ENCODE measurements at regions not wholly inside any gene's neighbourhood (a gene's known extent, or its start where the extent isn't known, plus 50 kb on each side); places are given as distances from the start of the nearest gene placed in this dataset.

GRCh38 chr1:82343381-82343780, 542.6 kb downstream of the ADGRL2 start:
- H3K9me3 Mint-ChIP-seq: peaks cover 0 to 12% (median 7%) of the 10 kb centered on the region in 3 donors
- no peak for DNase-seq
- Histone ChIP-seq H3K36me3 (ENCODE audit: control insufficient read depth in 2 of 2, extremely low read depth in 1 of 2, insufficient read depth in 1 of 2, low read length in 1 of 2) (no peaks in the 10 kb centered on the region), H3K4me1 (ENCODE audit: control insufficient read depth in 1 of 2, extremely low read depth in 1 of 2, insufficient read depth in 2 of 2, low read length in 2 of 2) (no peaks in the 10 kb centered on the region), H3K4me3 (ENCODE audit: control insufficient read depth in 1 of 2, extremely low read depth in 1 of 2, low read length in 1 of 2) (no peak overlapping the region), H3K27me3 (replicated peaks in 1 of 2; ENCODE audit: control insufficient read depth in 2 of 2, extremely low read depth in 1 of 2, insufficient read depth in 2 of 2, low read length in 1 of 2) (no peaks in the 10 kb centered on the region), H3K27ac (ENCODE audit: low read length) (no peak overlapping the region), H3K9me3 (no peaks in the 10 kb centered on the region)
- no peaks in the 10 kb centered on the region for H3K4me1 Mint-ChIP-seq
- ChIA-PET POLR2A (no interaction called here), CTCF (no interaction called here)
- WGBS (ENCODE audit: insufficient coverage): 60% methylated on average over 1 of the region's 2 CpGs
- H3K36me3 Mint-ChIP-seq: no peaks in the 10 kb centered on the region
- no peak for ATAC-seq (replicated peaks in 1 of 4)
- H3K27ac Mint-ChIP-seq: no peak overlapping the region
- H3K4me3 Mint-ChIP-seq: no peak overlapping the region
- no peaks in the 10 kb centered on the region for H3K27me3 Mint-ChIP-seq

GRCh38 chr1:82337635-82338034, 536.9 kb downstream of the ADGRL2 start:
- Histone ChIP-seq H3K9me3 (no peaks in the 10 kb centered on the region), H3K27me3 (replicated peaks in 1 of 2; ENCODE audit: control insufficient read depth in 2 of 2, extremely low read depth in 1 of 2, insufficient read depth in 2 of 2, low read length in 1 of 2) (no peaks in the 10 kb centered on the region), H3K36me3 (ENCODE audit: control insufficient read depth in 2 of 2, extremely low read depth in 1 of 2, insufficient read depth in 1 of 2, low read length in 1 of 2) (no peaks in the 10 kb centered on the region), H3K4me3 (ENCODE audit: control insufficient read depth in 1 of 2, extremely low read depth in 1 of 2, low read length in 1 of 2) (no peak overlapping the region), H3K4me1 (ENCODE audit: control insufficient read depth in 1 of 2, extremely low read depth in 1 of 2, insufficient read depth in 2 of 2, low read length in 2 of 2) (no peaks in the 10 kb centered on the region), H3K27ac (ENCODE audit: low read length) (no peak overlapping the region)
- Mint-ChIP-seq H3K4me3 (no peak overlapping the region), H3K36me3 (no peaks in the 10 kb centered on the region), H3K4me1 (no peaks in the 10 kb centered on the region), H3K27ac (no peak overlapping the region), H3K9me3 (peaks cover 2 to 4% (median 4%) of the 10 kb centered on the region in 3 donors), H3K27me3 (no peaks in the 10 kb centered on the region)
- DNase-seq (no peak), ATAC-seq (replicated peaks in 1 of 4) (no peak)
- ChIA-PET POLR2A (no interaction called here), CTCF (no interaction called here)
- no CpG with 5 or more reads among the region's 1 CpG for WGBS (ENCODE audit: insufficient coverage)

GRCh38 chr1:82330330-82330729, 529.6 kb downstream of the ADGRL2 start:
- no peak overlapping the region for H3K4me3 Mint-ChIP-seq

GRCh38 chr1:82329226-82329625, 528.5 kb downstream of the ADGRL2 start:
- Mint-ChIP-seq H3K27me3 (no peaks in the 10 kb centered on the region), H3K9me3 (peaks cover 0 to 19% (median 4%) of the 10 kb centered on the region in 3 donors), H3K27ac (no peak overlapping the region), H3K36me3 (no peaks in the 10 kb centered on the region), H3K4me3 (no peak overlapping the region), H3K4me1 (no peaks in the 10 kb centered on the region)
- DNase-seq: no peak
- Histone ChIP-seq H3K9me3 (no peaks in the 10 kb centered on the region), H3K4me3 (ENCODE audit: control insufficient read depth in 1 of 2, extremely low read depth in 1 of 2, low read length in 1 of 2) (no peak overlapping the region), H3K4me1 (ENCODE audit: control insufficient read depth in 1 of 2, extremely low read depth in 1 of 2, insufficient read depth in 2 of 2, low read length in 2 of 2) (no peaks in the 10 kb centered on the region), H3K27ac (ENCODE audit: low read length) (no peak overlapping the region), H3K27me3 (replicated peaks in 1 of 2; ENCODE audit: control insufficient read depth in 2 of 2, extremely low read depth in 1 of 2, insufficient read depth in 2 of 2, low read length in 1 of 2) (no peaks in the 10 kb centered on the region), H3K36me3 (ENCODE audit: control insufficient read depth in 2 of 2, extremely low read depth in 1 of 2, insufficient read depth in 1 of 2, low read length in 1 of 2) (no peaks in the 10 kb centered on the region)
- 100% methylated on average over 2 of the region's 6 CpGs for WGBS (ENCODE audit: insufficient coverage)
- ChIA-PET POLR2A (no interaction called here), CTCF (no interaction called here)
- ATAC-seq (replicated peaks in 1 of 4): no peak

More at GRCh38 chr1:82330330-82330729, 529.6 kb downstream of the ADGRL2 start:
- H3K9me3 ChIP-seq: no peaks in the 10 kb centered on the region
- ChIA-PET CTCF (no interaction called here), POLR2A (no interaction called here)
- no peak overlapping the region for H3K4me3 ChIP-seq (ENCODE audit: control insufficient read depth in 1 of 2, extremely low read depth in 1 of 2, low read length in 1 of 2)
- WGBS (ENCODE audit: insufficient coverage): 51% methylated on average over 2 of the region's 3 CpGs
- no peaks in the 10 kb centered on the region for H3K4me1 Mint-ChIP-seq
- H3K9me3 Mint-ChIP-seq: peaks cover 0 to 19% (median 4%) of the 10 kb centered on the region in 3 donors
- ATAC-seq (replicated peaks in 1 of 4) (no peak), DNase-seq (no peak)
- H3K27me3 Mint-ChIP-seq: no peaks in the 10 kb centered on the region
- no peaks in the 10 kb centered on the region for H3K27me3 ChIP-seq (replicated peaks in 1 of 2; ENCODE audit: control insufficient read depth in 2 of 2, extremely low read depth in 1 of 2, insufficient read depth in 2 of 2, low read length in 1 of 2)
- no peak overlapping the region for H3K27ac Mint-ChIP-seq
- H3K4me1 ChIP-seq (ENCODE audit: control insufficient read depth in 1 of 2, extremely low read depth in 1 of 2, insufficient read depth in 2 of 2, low read length in 2 of 2): no peaks in the 10 kb centered on the region
- H3K36me3 ChIP-seq (ENCODE audit: control insufficient read depth in 2 of 2, extremely low read depth in 1 of 2, insufficient read depth in 1 of 2, low read length in 1 of 2): no peaks in the 10 kb centered on the region
- H3K27ac ChIP-seq (ENCODE audit: low read length): no peak overlapping the region
- no peaks in the 10 kb centered on the region for H3K36me3 Mint-ChIP-seq

GRCh38 chr1:82323144-82323841, 522.6 kb downstream of the ADGRL2 start:
- ATAC-seq (replicated peaks in 1 of 4) (no peak), DNase-seq (no peak)
- Histone ChIP-seq H3K36me3 (ENCODE audit: control insufficient read depth in 2 of 2, extremely low read depth in 1 of 2, insufficient read depth in 1 of 2, low read length in 1 of 2) (no peaks in the 10 kb centered on the region), H3K27ac (ENCODE audit: low read length) (no peak overlapping the region), H3K9me3 (no peaks in the 10 kb centered on the region), H3K4me1 (ENCODE audit: control insufficient read depth in 1 of 2, extremely low read depth in 1 of 2, insufficient read depth in 2 of 2, low read length in 2 of 2) (no peaks in the 10 kb centered on the region), H3K27me3 (replicated peaks in 1 of 2; ENCODE audit: control insufficient read depth in 2 of 2, extremely low read depth in 1 of 2, insufficient read depth in 2 of 2, low read length in 1 of 2) (no peaks in the 10 kb centered on the region), H3K4me3 (ENCODE audit: control insufficient read depth in 1 of 2, extremely low read depth in 1 of 2, low read length in 1 of 2) (no peak overlapping the region)
- no CpG with 5 or more reads among the region's 3 CpGs for WGBS (ENCODE audit: insufficient coverage)
- ChIA-PET POLR2A (no interaction called here), CTCF (no interaction called here)
- Mint-ChIP-seq H3K36me3 (no peaks in the 10 kb centered on the region), H3K9me3 (peaks cover 0 to 5% (median 0%) of the 10 kb centered on the region in 3 donors), H3K27ac (no peak overlapping the region), H3K27me3 (no peaks in the 10 kb centered on the region), H3K4me1 (no peaks in the 10 kb centered on the region), H3K4me3 (no peak overlapping the region)

GRCh38 chr1:82321794-82322193, 521.1 kb downstream of the ADGRL2 start:
- Mint-ChIP-seq H3K4me3 (no peak overlapping the region), H3K9me3 (peaks cover 0 to 5% (median 0%) of the 10 kb centered on the region in 3 donors), H3K36me3 (no peaks in the 10 kb centered on the region), H3K27me3 (no peaks in the 10 kb centered on the region), H3K27ac (no peak overlapping the region), H3K4me1 (no peaks in the 10 kb centered on the region)
- H3K36me3 ChIP-seq (ENCODE audit: control insufficient read depth in 2 of 2, extremely low read depth in 1 of 2, insufficient read depth in 1 of 2, low read length in 1 of 2): no peaks in the 10 kb centered on the region
- no peak overlapping the region for H3K4me3 ChIP-seq (ENCODE audit: control insufficient read depth in 1 of 2, extremely low read depth in 1 of 2, low read length in 1 of 2)
- H3K27me3 ChIP-seq (replicated peaks in 1 of 2; ENCODE audit: control insufficient read depth in 2 of 2, extremely low read depth in 1 of 2, insufficient read depth in 2 of 2, low read length in 1 of 2): no peaks in the 10 kb centered on the region
- H3K27ac ChIP-seq (ENCODE audit: low read length): no peak overlapping the region
- no peak for DNase-seq
- no peaks in the 10 kb centered on the region for H3K9me3 ChIP-seq
- POLR2A ChIA-PET: no interaction called here
- CTCF ChIA-PET: no interaction called here
- WGBS (ENCODE audit: insufficient coverage): 100% methylated on average over 1 of the region's 1 CpG
- no peak for ATAC-seq (replicated peaks in 1 of 4)
- H3K4me1 ChIP-seq (ENCODE audit: control insufficient read depth in 1 of 2, extremely low read depth in 1 of 2, insufficient read depth in 2 of 2, low read length in 2 of 2): no peaks in the 10 kb centered on the region

- no peaks in the 10 kb centered on the region for H3K27me3 ChIP-seq (replicated peaks in 1 of 2; ENCODE audit: control insufficient read depth in 2 of 2, extremely low read depth in 1 of 2, insufficient read depth in 2 of 2, low read length in 1 of 2)
- no peak overlapping the region for H3K27ac ChIP-seq (ENCODE audit: low read length)
- no peak overlapping the region for H3K4me3 ChIP-seq (ENCODE audit: control insufficient read depth in 1 of 2, extremely low read depth in 1 of 2, low read length in 1 of 2)
- DNase-seq: no peak
- no peak overlapping the region for H3K27ac Mint-ChIP-seq
- H3K4me1 Mint-ChIP-seq: no peaks in the 10 kb centered on the region
- POLR2A ChIA-PET: no interaction called here
- H3K4me3 Mint-ChIP-seq: no peak overlapping the region
- H3K4me1 ChIP-seq (ENCODE audit: control insufficient read depth in 1 of 2, extremely low read depth in 1 of 2, insufficient read depth in 2 of 2, low read length in 2 of 2): no peaks in the 10 kb centered on the region
- ATAC-seq (replicated peaks in 1 of 4): no peak
- no peaks in the 10 kb centered on the region for H3K36me3 Mint-ChIP-seq
- CTCF ChIA-PET: no interaction called here
- no peaks in the 10 kb centered on the region for H3K9me3 ChIP-seq
- no peaks in the 10 kb centered on the region for H3K27me3 Mint-ChIP-seq
- H3K36me3 ChIP-seq (ENCODE audit: control insufficient read depth in 2 of 2, extremely low read depth in 1 of 2, insufficient read depth in 1 of 2, low read length in 1 of 2): no peaks in the 10 kb centered on the region
- H3K9me3 Mint-ChIP-seq: peaks cover 0 to 5% (median 0%) of the 10 kb centered on the region in 3 donors
Measured at GRCh38 chr1:82319546-82319945, 518.8 kb downstream of the ADGRL2 start.

Measured in T-cell (primary cell).